ENCODE measurements at regions not wholly inside any gene's neighbourhood (a gene's known extent, or its start where the extent isn't known, plus 50 kb on each side); places are given as distances from the start of the nearest gene placed in this dataset.

DNA sequence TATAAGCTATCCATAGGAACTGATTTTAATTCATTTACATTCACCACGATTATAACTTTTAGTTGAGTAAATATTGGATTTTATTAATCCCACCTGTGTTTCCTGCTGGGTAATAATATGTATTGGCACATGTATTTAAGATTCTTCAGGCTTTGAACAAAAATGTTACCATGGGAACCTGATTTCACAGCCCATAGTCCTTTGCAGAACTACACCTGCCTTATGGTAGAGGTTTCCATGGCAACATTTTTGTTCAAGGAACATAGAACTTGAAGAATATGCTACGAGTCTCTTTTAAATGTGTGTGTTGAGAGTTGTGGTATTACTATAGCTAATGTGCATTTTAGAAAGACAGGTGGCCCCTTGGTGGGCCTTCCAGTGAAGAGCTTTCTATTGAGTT, 317.4 kb downstream of the SAMD5 start:
- peak; percentile 33 for DNase-seq

DNA sequence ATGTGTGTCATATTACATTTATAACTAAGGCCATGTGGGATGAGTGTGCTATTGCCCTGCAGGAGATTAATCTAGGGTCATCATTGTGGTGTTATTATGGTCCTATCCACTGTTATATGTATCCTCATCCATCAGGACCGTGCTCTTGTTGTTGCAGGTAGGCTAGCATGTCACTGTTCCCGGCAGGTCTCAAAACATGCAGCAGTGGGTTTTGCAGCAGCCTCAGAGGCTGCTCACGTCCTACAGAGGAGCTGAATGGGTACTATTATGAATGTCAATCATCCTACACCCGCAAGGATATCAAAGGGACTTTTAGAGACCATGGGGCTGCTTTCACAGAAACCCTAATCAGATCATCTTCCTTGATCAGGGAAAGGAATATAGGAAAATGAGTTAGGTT, 318.2 kb downstream of the SAMD5 start:
- no peak for DNase-seq

DNA sequence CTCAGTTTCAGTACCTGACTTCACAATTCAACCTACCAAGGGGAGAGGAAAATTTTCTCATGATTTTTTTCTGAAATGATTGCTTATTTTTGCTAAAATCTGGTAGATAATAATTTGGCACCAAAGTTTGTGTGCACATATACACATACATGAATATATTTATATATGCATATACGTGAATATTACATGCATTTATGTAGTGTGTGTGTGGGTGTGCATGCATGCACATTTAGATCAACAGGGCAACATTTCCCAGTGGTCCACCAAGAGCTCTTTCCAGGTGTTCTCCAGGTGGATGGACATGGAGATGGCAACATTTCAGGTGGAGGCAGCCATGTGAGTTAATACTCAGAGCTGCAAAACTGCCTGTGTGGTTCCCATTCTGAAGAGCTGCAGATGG, 320.9 kb downstream of the SAMD5 start:
- no peak for DNase-seq

DNA sequence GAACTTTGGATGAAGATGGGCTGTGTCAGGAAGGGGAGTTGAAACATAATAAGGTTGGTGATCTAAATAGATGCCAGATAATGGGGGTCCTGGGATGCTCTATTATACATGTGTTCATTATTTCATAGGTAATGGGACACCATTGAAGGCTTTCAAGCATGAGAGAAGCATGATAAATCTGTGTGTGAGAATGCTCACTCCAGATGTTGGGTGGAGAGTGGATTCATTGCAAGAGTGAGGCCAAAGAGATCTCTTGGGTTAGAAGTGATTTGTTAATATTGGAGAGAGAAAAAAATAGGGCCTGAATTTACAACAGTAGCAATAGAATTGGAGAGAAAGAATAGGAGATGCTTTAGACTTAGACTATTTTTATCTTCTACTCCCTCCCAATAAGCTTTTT, 321.3 kb downstream of the SAMD5 start:
- no peak for DNase-seq

DNA sequence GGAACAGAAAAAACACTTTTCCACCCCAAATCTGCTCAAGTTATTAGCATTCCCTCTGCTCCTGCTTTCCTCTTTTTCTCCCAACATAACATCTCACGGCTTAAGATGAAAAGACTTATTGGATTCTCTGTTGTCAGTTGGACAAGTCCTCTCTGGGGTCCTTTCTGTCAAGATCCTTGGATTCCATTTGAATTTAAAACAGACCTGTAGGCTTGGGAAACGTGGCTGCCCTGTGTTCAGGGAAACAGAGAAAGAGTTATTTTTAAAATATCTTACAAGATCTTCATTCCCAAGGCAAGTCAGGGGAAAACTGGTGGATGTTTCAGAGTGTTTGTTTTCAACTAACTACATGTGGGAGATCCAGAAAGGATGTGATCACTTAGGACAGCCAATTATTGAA, 322.9 kb downstream of the SAMD5 start:
- DNase-seq, result no peak

DNA sequence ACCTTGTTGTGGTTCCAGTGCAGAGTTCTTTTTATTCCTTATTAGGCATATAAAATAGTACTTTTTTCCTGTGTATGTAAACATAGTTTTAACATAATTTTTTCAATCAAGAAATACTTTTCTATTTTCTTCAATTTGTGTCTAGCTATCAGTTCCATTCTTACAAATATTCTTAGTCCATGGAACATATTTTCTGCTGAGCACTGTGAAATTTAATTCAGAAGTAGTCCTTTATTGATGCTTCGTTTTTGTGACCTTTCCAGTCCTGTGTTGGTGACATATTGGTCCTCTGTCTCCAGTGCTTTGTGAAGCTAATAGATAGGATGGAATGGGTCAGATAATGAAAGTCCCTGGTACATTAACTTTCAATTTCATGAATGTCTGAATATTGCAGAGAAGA, 325.1 kb downstream of the SAMD5 start:
- DNase-seq, result no peak

DNA sequence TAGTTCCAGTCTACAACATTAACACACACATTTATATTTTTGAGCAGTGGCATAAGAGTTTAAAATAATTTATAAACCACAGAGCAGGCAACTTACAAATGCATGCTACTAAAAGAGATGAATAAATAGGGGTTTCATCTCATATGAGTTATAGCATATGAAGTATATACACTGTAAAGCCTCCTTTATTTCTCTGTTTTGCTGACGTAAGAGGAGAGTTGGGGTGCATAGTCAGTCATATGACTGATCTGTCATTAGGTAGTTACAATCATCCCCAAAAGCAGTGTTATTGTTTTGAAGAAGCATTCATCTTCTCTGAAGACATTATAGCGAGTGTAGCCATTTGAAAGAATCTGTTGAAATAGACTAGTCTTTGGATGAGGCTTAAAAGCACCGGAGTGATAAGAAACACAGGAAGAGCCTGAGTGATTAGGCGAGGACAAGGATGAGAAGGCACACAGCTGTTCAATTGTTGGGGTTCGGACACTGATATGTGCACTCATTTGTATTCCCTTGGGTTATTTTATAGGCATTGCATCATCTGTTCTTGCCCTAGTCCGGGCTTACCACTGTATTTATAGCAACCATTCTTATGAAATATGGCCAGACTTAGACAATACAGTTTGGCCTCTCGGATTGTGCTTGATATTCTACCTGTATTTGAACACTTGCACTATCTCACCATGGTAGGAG, 325.7 kb downstream of the SAMD5 start:
- DNase-seq, result no peak

DNA sequence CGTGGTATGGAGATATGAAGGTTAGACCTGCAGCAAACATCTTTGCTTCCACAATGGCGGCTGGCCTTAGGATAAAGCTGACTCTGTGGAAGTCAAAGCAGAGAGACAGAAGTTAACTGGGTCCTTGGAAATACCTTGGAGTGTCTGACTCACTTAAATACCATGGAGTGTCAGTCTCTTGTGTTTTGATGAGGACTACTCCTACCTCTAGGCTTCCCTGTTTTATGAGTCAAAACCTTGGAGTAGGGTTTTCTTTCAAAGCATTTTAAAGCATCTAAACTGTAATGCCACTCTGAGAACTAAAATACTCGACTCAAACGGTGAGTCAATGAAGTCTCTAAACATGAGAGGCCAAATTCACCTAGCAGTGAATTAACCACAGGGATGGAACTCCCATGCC, 329.1 kb downstream of the SAMD5 start:
- no peak for DNase-seq

DNA sequence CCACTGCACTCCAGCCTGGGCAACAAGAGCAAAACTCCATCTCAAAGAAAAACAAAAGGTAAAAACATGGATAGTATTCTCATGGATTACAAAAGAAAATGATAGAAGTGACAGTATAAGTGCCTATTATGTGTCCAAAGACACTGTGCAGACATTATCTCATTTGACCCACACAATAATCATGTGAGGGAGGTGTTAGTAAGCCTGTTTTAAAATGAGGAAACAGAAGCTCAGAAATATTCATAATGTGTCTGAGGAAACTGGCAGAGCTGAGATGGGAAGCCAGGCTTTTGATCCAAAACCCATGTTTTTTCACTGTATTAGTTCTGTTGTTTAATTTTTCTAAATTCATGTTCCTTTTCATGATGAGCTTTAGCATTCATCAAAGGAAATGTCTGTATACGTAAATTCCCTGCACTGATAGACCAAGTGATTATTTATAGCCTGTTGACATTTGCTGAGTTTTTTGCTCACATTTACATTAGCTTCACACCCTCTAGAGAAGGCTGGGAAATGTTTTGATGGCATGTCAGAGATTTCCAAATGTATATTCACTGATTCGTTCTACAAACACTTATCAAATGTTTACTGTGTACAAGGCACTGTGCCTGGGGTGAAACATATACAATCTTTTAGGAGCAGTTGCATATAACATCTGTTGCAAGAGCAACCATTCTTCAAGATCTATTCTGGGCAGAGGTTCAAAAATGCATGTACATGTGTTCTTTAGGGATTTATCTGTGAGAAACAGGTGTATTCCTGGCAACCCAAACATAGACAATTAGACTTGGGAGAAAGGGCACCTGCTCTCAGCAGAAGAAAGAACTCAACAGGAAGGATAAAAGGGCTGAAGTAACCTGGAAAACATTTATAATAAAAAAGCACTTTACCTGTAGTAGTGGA, 331.5 kb downstream of the SAMD5 start:
- DNase-seq, result peak; percentile 33

DNA sequence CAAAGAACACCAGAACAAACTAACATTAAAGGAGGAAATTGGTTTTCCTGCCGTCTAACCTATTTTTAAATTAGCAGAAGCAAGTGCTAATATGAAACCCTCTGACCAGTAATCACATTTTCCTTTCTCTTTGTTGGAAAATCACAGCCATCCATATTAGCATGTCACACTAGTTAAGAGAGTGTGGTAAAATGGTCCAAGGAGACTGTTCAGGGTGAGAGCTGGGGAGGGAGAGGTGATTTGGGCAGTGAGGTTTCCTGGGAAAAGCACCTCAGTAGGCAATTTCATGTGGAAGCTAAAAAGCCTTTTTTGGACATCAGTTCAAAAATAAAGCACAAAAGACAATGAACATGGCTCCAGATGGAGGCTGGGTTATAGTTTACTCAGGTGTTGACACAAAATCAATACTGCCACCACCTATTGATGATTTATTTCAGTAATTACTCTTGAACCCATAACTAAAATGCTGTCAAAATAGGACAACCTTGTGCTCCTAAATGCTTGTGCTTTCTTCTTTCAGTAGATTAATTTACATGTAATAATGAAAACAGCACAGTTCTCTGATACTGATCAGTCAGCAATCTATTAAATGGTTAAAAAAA, 333.2 kb downstream of the SAMD5 start:
- no peak for DNase-seq

DNA sequence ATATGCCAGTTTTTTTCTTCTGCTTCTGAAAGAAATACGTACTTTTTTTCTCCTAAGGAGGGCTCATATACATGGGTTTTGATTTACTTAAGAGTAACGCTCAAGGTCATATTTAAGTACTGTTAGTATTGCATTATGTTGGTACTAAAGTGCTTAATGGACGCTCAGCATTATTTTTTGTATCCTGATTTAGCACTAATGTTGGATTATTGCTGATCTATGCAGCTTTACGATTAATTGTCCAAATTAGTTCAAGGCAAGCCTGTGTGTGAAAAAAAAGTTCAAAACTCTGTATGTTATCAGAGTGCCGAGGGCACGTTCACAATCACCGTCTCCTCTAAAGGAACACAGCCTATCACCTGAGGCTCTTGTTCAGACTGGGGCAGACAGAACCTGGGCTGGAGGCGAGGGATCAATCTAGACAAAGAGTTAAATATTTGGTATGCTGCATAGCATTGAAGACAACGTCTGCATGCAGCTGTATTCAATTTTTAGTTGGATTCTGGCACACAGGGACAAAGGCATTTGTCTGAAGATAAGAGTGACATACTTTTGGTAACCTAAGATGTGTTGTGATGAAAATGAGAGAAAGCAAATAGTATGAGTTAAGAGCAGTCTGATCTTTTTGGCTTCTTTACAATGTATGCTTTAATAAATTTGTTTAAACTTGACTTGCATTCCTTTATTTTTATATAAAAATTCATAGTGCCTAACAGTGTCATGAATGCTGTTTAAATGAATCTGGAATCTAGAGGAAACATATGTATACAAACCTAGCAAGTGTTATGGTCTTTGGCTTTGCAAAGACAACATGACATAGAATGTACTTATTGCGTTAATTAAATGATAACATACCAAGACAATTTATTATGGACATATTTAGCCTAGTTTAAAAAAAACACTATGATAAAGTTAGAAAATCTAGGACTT, 341.2 kb downstream of the SAMD5 start:
- no peak for DNase-seq

DNA sequence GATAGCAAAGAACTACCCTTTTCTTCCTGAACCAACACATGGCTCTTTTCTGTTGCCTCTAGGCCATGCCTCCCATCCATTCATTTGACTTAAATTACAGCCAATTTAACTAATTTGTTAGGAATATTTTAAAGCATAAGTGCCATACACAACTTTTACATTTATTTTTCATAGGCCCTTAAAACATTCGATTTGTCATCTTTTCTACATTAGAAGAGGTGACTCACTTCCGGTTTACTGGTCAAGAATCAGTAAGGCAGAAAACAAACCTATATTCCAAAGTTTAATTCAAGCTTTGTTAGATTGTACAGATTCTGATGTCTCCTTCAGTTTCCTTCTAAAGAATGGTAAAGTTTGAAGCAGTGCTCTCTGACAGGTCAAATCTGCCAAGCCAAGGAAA, 344.3 kb downstream of the SAMD5 start:
- DNase-seq, result no peak

DNA sequence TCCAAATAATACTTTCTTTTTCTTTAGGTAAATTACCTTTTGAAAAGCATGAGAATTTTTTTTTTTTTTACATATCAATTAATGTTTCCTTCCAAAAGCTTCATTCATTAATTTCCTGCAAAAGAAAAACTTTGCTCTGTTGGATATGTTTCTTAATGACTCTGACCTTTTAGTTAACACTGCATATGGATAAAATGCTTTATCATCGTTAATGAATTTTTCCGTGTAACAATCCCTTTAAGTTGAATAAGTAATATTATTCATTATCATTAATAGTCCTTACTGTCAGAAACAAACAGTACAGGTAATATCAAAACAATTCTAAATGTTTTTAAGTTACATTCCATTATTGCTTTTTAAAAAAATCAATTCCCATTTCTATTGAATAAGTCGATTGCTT, 345.1 kb downstream of the SAMD5 start:
- DNase-seq, result no peak

DNA sequence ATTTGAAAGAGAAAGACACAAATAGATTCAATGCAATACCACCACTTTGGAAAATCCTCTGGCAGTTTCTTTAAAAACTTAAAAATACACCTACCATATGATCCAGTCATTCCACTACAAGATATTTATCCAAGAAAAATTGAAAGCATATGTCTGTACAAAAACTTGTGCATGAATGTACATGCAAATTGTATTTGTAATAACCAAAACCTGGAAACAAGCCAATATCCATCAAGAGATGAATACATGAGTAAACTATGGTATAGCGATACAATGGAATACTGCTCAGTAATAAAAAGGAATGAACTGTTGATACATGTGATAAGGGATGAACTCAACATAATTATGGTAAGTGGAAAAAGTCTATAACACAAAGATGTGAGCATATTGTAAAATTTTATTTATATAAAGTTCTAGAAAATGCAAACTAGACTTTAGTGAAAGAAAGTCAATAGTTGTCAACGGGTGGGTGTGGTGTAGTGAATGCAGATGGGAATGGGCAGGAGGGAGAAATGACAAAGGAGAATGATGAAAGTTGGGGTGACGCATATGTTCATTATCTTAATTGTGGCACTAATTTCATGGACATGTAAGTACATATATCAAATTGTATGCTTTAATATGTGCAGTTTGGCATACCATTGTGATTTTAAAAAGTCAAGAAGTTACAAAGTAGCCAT, 347.5 kb downstream of the SAMD5 start:
- DNase-seq, result peak; percentile 8

DNA sequence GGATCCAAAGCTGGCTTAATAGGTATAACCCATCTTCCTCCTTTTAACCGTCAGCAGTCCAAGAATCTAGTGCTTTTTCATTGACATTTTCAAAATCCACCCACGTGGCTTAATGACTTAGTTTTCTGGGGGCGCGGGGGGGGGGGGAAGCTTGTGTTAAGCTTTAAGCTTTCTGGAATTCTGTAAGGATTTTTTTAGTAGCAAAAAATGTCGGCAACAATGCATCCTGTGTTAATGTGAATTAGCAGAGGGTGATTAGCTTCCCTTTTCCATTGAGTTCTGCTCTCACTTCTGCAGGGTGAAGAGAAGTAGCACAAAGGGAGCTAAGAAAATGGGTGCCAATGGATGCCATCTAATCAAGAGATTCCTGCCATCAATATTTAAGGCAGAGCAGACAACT, 348.2 kb downstream of the SAMD5 start:
- DNase-seq, result no peak

DNA sequence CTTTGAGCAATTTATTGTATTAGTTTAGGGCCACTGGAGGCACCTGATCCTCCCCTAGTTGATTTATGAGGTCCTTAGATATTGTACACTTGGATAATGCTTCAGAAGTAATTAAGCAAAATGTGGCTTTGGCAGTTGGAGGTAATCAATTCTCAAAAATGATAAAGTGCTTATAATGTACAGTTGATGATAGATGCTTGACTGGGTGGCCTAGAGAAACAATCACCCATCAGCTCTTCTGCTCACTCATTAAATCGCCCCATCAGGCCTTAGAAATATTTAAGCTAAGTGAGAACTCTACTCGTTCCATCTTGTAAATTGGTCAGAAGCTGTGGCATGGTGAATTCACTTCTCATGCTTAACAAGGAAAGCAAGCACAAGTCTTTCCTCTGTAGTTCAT, 349.9 kb downstream of the SAMD5 start:
- DNase-seq, result no peak

DNA sequence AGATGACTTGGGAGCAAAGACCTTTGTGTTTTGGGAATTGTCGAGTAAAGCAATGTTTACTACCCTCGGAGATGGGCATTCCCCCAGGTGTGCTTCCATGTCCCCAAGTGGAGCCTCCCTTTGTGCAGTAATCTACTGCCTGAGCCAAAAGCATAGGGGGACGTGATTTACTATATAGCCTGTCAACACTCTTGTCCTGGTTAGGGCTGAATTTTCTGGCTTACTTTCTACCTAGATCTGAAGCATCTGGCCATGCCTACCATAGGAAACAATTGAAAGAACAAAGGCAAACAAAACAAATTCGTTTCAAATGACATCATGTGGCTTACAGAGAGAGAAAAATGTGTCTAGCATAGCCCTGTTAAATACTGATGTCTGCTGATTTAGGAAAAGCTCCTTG, 350.6 kb downstream of the SAMD5 start:
- no peak for DNase-seq

DNA sequence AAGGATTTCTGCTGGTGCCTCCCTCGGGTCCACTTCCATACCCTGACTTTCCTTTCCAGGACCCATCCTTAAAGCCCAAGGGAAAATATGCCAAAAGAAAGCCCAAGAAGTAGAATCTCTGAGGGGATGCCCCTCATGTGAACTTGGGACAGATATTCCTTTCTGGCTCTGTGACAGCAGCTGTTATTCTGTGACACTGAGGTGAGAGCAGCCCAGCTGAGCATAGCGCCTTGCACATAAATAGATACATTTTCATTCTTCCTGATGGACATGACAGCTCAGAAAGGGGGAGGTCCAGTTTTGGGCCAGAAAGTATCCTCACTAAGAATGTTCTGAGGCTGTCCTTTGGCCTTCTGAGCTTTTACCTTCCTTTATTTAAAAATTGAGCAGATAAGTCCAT, 353.2 kb downstream of the SAMD5 start:
- no peak for DNase-seq

DNA sequence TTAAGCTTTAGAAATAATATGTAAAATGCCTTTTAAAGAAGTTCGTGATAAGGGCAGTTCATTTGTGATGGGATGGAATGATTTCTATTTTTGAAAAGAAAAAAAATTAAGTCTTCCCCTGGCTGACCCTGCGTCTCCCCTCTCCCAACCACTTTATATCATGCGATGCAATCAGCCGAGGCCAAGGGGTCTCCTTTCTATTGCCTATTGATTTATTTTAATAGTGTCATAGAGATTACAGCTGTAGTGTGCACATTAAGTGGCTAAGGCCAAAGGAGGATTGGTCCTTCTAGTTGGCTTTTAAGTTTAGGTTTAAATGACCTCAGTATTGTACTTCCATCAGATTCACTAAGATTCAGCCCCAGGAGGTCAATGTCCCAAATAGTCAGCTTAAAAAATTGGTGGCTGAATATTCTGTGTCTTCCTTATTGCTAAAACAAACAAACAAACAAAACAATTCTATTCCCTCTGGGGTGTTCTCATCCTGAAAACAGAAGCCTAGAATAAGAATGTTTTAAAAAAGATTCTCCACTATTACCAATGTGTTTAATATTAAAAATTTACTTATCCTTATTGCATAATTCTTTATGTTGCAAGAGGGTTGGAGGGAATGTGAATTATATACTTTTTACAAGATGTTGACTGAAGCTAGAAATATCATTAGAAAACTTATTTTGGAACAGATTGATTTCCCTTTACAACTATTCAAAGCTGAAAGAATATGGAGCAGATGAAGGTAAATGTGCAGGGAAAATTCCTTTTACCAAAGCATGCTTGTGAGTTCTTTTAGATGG, 359.1 kb downstream of the SAMD5 start:
- no peak for DNase-seq

DNA sequence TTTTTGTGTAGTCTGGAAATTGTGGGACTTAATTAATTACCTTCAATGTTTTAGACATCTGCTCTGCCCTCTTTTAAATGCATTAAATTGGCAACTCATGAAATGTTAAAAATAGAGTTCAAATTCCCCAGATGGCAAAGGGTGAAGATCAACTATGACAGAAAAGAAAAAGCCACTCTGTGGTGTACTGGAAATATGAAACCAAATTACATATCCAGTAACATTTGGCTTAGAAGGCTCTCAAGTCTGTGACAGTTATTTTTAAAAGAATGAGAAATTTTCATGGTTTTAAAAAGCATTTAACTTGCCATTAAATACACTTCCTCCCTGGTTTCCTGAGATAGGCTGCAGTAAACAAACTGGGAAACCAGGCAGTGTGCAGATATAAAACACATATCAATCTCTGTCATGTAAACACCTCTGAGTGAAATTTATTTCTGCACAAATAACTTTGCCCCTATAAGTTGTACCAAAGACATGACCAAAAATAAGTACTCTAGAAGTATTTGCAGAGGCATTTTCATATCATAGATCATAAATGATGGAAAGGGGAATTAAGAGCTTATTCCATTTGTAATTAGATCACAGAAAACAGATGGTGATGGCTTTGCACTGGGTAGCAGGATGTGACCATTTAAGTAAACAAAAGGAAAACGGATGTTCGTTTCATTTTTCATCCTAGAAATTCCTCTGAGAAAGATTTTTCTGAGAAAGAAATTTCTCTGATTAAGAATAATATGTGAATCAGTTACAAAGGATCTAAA, 360.1 kb downstream of the SAMD5 start:
- peak; percentile 61 for DNase-seq

DNA sequence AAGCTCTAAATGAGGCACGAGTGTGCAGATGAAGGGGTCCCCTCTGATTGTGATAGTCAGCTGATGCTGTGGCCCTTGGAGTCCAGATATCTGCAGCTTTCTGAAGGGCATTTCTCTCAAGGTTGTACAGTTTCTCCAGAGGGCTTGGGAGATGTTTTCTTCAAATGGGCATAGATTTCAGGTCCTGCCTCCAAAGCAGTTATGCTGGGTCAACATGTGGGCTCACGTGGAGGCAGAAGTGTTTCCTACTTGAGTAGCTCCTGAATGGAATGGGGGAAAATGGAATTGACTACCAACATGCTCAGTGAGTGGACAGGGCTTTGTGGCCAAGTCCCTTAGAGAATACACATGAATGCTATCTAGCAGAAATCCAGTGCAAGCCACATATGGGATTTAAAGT, 360.7 kb downstream of the SAMD5 start:
- DNase-seq, result no peak

Data from NCI-H1105 treated with DMSO at 0.1 percent for 48 hours (cell line).